ENCODE measurements at regions not wholly inside any gene's neighbourhood (a gene's known extent, or its start where the extent isn't known, plus 50 kb on each side); places are given as distances from the start of the nearest gene placed in this dataset.

- Mint-ChIP-seq H3K4me1 (ENCODE audit: unreplicated experiment) (peaks cover 20% of the 10 kb centered on the region), H3K4me3 (peak overlapping the region; percentile 55), H3K9me3 (peaks cover 10% of the 10 kb centered on the region), H3K27ac (peak overlapping the region; percentile 76), H3K27me3 (peaks cover 8% of the 10 kb centered on the region), H3K36me3 (peaks cover 3% of the 10 kb centered on the region)
- DNase-seq (ENCODE audit: extremely low spot score, unreplicated experiment) = no peak
- TF ChIP-seq CTCF (conservative IDR thresholded peaks at IDR 0.05) = no peak
Measured at GRCh38 chr21:26405071-26405470, 168.0 kb downstream of the CYYR1 start.

- DNase-seq (ENCODE audit: extremely low spot score, unreplicated experiment) = no peak
- H3K27ac Mint-ChIP-seq = no peak overlapping the region
- no peak overlapping the region for H3K4me3 Mint-ChIP-seq
- H3K9me3 Mint-ChIP-seq = peaks cover 13% of the 10 kb centered on the region
- peaks cover 20% of the 10 kb centered on the region for H3K4me1 Mint-ChIP-seq (ENCODE audit: unreplicated experiment)
- peaks cover 8% of the 10 kb centered on the region for H3K27me3 Mint-ChIP-seq
- no peak for TF ChIP-seq CTCF (conservative IDR thresholded peaks at IDR 0.05)
- peaks cover 3% of the 10 kb centered on the region for H3K36me3 Mint-ChIP-seq
Measured at GRCh38 chr21:26404288-26404687, 168.8 kb downstream of the CYYR1 start.

- no peak for DNase-seq (ENCODE audit: extremely low spot score, unreplicated experiment)
- H3K27me3 Mint-ChIP-seq = peaks cover 8% of the 10 kb centered on the region
- peaks cover 13% of the 10 kb centered on the region for H3K9me3 Mint-ChIP-seq
- H3K4me1 Mint-ChIP-seq (ENCODE audit: unreplicated experiment) = peaks cover 20% of the 10 kb centered on the region
- H3K4me3 Mint-ChIP-seq = no peak overlapping the region
- no peak for TF ChIP-seq CTCF (conservative IDR thresholded peaks at IDR 0.05)
- H3K27ac Mint-ChIP-seq = no peak overlapping the region
- peaks cover 3% of the 10 kb centered on the region for H3K36me3 Mint-ChIP-seq
Measured at GRCh38 chr21:26403321-26403720, 169.8 kb downstream of the CYYR1 start.

- no peaks in the 10 kb centered on the region for H3K4me1 Mint-ChIP-seq (ENCODE audit: unreplicated experiment)
- peaks cover 7% of the 10 kb centered on the region for H3K9me3 Mint-ChIP-seq
- no peak for DNase-seq (ENCODE audit: extremely low spot score, unreplicated experiment)
- H3K27me3 Mint-ChIP-seq = peaks cover 12% of the 10 kb centered on the region
- H3K36me3 Mint-ChIP-seq = no peaks in the 10 kb centered on the region
- no peak overlapping the region for H3K4me3 Mint-ChIP-seq
- TF ChIP-seq CTCF (conservative IDR thresholded peaks at IDR 0.05) = no peak
- H3K27ac Mint-ChIP-seq = no peak overlapping the region
Measured at GRCh38 chr21:26397545-26397944, 175.5 kb downstream of the CYYR1 start.

GRCh38 chr21:26394341-26394740 is 178.7 kb downstream of the CYYR1 start:
- Mint-ChIP-seq H3K36me3 (no peaks in the 10 kb centered on the region), H3K27me3 (peaks cover 18% of the 10 kb centered on the region), H3K4me3 (no peak overlapping the region), H3K27ac (no peak overlapping the region), H3K4me1 (ENCODE audit: unreplicated experiment) (peaks cover 9% of the 10 kb centered on the region), H3K9me3 (peaks cover 4% of the 10 kb centered on the region)
- no peak for TF ChIP-seq CTCF (conservative IDR thresholded peaks at IDR 0.05)
- DNase-seq (ENCODE audit: extremely low spot score, unreplicated experiment) = no peak

- Mint-ChIP-seq H3K9me3 (peaks cover 4% of the 10 kb centered on the region), H3K4me3 (no peak overlapping the region), H3K36me3 (no peaks in the 10 kb centered on the region), H3K4me1 (ENCODE audit: unreplicated experiment) (peaks cover 13% of the 10 kb centered on the region), H3K27me3 (peaks cover 14% of the 10 kb centered on the region), H3K27ac (no peak overlapping the region)
- no peak for DNase-seq (ENCODE audit: extremely low spot score, unreplicated experiment)
- TF ChIP-seq CTCF (conservative IDR thresholded peaks at IDR 0.05) = no peak
Measured at GRCh38 chr21:26391166-26391565, 181.9 kb downstream of the CYYR1 start.
